NCI-H345 (cell line): ENCODE measurements at regions not wholly inside any gene's neighbourhood (a gene's known extent, or its start where the extent isn't known, plus 50 kb on each side); places are given as distances from the start of the nearest gene placed in this dataset.

Source experiments
- DNase-seq: peaks from one replicate; lab custom pipeline; 2025; lab: John Stamatoyannopoulos, UW

DNA sequence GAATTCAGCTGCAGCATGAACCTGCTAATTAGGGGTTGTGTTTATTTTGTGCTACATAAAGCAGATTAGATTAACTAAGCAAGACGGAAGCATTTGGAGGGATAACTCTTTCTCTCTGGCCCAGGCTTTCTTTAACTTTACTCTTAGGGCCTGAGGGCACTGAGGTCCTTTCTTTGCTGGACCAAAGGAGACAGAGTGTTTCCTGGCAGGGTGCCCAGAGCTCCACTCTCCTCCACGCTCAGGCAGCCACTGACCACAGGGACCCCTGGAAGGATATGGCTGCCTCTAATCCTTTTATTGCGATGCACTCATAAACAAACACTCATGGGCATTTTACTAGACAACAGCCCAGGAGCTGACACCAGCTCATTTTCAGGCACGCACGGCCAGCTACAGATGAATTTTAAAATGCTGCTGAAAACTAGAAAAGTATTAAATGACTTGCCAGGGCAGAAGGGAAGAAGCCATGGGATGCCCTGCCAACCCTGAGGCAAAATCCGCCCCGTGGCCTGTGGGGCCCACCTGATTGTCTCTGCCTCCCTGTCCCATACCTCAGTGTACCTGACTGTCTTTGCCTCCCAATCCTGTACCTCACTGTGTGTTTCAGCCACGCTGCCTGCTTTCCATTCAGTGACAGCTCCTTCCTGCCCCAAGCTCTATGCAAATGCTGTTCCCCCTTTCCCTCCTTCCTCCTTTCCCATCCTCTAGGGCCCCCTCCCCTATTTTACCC, 192.6 kb upstream of the NAV2 start:
- DNase-seq = peak; percentile 16

GRCh38 chr11:19519353-19519752, 193.3 kb upstream of the NAV2 start:
- no peak for DNase-seq

DNA sequence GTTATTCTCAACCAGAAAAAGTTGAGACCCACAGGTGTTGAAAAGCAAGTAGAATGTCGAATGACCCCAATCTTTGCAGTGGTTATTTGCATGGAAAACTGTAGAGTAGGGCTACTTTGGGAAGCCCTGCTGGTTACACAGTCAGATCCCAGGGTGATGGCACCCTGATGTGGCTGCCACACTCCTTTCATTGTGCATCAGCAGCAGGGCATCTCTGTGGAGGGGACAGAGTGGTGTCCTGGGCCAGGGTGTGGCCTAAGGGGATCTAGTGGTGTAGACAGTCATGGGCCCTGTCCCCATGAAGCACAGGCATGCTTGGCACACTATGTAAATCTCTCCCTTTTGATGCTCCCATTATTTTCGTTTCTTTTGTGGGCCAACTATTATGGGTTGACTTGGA, 199.4 kb upstream of the NAV2 start:
- DNase-seq = no peak

DNA sequence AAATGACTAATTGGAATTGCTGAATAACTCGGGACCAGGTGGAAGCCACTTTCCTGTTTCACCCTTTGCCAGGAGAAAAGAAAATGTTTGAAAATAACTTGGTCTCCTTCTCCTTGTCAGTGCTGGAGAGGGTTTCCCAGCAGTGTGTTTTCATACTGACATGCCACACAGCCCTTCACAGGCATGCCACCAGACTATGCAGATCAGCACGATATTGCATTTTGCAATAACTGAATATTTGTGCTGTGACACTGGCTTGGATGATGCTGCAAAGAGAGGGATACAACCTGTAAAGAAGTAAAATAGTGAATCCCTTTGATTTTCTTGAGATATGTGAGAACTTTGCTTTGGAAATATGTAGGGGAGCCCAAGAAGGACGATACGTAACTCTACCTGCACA, 200.0 kb upstream of the NAV2 start:
- no peak for DNase-seq

DNA sequence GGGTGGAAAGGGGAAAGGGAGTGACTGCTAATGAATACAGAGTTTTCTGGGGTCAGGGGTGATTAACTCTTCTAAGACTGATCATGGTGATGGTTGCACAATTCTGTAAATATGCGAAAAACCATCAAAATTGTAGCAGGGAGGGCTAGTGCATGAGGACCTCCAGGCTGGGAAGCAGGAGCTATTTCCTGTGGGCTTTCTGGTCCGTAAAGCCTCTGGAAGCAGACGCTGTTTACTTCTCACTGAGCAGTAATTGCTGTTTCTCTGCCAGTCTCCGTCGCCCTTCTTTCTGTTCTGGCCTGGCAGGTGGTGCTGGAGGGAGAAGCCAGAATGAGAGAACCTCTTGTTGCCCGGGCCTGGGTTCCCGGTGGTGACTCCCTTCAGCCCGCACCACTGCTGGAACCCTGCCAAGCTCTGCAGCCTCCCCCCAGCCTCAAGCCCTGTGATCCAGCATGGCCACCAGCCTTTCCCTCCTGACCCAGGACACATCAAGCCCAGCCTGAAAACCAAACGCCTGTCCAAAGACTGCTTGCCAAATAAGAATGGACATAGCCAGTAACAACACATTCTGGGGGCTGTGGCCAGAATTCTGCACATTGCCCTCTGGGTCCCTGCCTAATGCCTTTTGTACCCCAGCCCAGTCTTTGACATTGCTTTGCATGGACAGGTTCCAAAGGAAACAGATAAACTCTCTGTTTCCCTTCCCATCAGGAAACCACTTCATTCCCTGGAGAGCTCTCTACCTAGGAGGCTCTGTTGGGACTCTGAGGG, 201.0 kb upstream of the NAV2 start:
- DNase-seq = peak; percentile 82

DNA sequence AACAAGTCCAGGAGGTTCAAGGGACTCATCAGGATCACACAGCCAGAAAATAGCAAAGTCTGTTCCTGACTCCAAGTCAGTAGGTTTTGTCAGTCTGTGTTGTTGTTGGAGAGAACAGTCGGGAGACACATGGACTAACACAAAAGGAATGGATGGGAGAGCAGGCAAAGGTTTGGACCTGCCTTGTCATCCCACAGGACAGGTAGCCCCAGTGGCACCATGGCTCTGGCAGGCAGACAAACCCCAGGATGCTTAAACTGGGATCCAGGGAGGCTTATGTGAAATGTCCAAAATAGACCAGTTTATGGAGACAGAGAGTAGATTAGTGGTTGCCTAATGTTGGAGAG, 201.6 kb upstream of the NAV2 start:
- DNase-seq = no peak

- no peak for DNase-seq
Measured at GRCh38 chr11:19510468-19510867, 202.2 kb upstream of the NAV2 start.

DNA sequence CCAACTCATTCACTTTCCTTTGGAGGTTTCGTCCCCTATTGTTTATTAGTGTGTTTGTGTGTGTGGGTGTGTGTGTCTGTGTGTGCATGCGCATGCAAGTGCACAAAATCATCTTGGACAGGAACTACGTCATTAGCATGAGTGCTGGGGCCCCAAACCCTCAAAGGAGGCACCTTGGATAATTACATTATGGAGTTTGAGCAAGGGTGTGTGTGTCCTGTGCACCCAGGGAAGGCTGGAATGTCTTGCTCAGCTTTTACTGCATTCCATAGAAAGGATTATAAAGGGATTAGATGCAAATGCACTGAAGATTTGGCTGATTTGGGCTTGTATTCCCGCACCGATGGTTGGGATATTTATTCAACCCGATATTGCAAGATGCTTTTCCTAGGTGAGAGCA, 203.4 kb upstream of the NAV2 start:
- no peak for DNase-seq

DNA sequence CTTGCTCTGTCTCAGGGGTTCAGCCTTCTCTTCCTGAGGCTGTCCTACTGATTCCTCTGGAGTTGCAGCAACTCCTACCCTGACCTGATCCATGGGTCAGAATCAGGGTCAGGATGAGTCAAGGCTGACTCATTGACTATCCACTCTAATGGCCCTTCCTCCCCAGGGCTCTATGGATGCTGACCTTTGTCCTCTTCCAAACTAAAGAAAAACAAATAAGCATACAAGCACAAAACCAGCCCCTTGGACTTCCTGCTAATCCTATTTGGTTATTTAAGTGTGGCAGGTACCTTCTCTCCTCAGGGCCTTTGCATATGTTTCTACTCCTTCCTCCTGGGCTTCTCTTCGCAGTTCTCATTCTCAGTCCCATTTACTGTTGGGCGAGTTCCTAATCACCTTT, 204.5 kb upstream of the NAV2 start:
- no peak for DNase-seq

- DNase-seq = no peak
Measured at GRCh38 chr11:19506816-19507486, 205.7 kb upstream of the NAV2 start.

DNA sequence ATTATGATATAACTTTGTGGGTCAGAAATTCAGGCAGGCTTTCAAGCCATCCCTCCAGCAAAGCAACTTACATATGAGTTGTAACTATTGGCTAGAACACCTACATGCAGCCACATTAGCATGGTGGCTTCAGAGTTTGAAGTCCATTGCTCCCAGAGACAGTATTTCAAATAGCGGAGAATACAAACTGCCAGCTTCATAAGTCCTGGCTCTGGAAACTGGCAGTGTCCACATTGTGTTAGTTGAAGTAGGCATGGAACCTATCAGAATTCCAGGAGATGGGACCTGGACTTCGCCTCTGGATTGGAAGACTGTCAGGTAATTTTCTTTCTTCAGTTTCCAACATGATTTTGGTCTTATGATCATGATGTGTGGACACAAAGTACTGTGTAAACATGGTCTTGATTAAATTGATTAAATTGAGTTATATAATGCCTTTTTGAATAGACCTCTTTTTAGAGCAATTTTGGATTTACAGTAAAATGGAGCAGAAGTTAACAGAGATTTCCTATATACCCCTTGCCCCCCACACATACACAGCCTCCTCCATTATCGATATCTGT, 209.9 kb upstream of the NAV2 start:
- DNase-seq = no peak

DNA sequence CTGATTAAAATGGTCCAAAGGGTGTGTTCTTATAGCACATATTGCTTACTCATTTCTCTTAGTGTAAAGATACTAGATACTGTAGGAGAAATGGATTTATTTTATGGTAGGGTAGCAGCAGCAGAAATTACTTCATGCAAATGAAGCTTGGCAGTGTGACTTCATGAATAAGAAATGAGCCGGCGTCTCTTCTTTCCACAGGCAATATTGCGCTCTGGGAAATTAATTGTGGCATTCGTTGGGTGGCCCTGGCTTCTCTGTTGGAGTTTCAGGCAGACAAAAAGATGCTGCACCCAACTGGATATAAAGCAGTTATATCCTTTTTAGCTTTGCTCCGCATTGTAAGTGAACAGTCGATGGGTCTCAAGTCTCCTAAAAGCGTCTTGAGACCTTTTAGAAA, 211.0 kb upstream of the NAV2 start:
- no peak for DNase-seq

DNA sequence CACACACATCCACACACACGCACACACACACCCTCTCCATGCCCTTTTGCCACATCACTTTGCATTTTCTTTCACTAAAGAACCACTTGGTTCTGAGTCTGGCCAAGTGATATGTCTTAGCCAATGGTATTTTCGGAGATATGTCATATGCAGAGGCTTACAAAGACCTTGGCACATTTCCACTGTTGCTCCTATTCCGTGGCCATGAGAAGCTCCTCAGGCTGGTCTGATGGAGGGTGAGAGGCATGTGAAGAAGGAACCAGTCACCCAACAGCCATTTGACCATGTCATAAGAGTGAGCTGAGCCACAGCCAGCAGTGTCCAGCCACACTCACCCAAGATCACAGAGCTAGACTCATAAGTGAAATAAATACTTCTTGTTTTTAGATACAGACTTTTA, 212.6 kb upstream of the NAV2 start:
- no peak for DNase-seq

- DNase-seq = no peak
Measured at GRCh38 chr11:19499026-19499669, 213.5 kb upstream of the NAV2 start.

GRCh38 chr11:19493446-19494213, 219.0 kb upstream of the NAV2 start:
- peak; percentile 77 for DNase-seq

GRCh38 chr11:19482319-19483100, 230.1 kb upstream of the NAV2 start:
- DNase-seq = no peak

GRCh38 chr11:19480540-19480939, 232.1 kb upstream of the NAV2 start:
- no peak for DNase-seq

DNA sequence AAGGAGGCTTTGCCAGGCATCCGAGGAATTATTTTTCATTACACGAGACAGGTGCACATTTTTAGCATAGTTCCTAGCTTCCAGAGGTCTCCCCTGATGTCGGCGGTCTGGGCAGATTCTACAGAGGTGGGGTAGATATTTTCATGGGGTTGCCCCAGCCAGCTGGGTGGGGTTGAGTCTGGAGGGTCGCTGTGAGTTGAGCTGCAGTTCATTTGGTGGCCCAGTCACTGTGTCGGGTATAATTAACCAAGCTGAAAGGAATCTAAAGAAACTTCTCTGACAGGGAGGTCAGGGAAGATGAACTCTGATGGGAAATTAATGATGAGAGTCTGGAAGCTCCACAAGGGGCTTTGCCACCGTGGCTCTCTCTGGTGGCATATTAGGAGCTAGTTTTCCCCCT, 233.7 kb upstream of the NAV2 start:
- DNase-seq = no peak

DNA sequence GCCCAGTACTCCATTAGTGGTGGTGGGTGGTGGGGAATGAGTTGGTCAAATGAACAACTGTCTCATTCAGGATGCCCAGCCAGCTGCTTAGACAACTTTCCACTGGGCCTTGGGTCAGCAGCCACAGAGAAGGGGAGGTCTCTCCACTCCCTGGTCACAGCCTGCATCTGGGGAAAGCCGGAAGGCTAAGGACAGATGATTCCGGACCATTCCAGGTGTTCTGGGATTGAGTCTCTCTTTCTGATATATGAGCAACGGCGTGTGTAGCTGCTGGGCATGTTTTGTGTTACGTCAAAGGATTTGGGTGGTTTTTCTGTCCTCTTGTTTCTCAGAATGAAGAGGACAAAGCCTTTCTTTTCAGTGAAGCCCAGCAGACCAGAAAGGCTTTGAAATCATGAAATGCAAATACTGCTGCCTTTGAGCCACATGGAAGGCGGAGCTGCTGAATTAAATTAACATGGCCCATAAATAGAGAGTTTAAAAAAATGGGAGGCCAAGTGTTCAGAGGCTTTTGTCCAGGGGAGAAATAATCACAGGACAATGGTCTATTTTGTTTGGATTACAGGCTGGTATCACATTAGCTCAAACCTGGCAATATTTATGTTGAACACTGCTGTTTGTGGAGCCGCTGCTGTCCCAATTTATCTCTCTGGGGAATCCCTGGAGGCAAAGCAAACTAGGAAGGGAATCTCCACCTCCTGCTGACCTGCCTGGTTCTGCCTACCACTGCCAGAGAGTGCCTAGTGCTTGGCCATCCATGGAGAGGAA, 234.4 kb upstream of the E2F8 start:
- DNase-seq = peak; percentile 95

- DNase-seq = no peak
Measured at GRCh38 chr11:19474211-19474610, 233.5 kb upstream of the E2F8 start.
